Effector CD4-positive, alpha-beta T cell (primary cell): ENCODE measurements at regions not wholly inside any gene's neighbourhood (a gene's known extent, or its start where the extent isn't known, plus 50 kb on each side); places are given as distances from the start of the nearest gene placed in this dataset.

Experiments used
- DNase-seq: peaks from one replicate; pipeline ENCODE4 v3.0.0-alpha.2; 2020

- DNase-seq, result no peak
Observed at GRCh38 chr2:177090967-177091366, 121.6 kb upstream of the HNRNPA3 start.

- no peak for DNase-seq
Observed at GRCh38 chr2:177093371-177093770, 119.2 kb upstream of the HNRNPA3 start.

GRCh38 chr2:177098001-177098613, 114.5 kb upstream of the HNRNPA3 start:
- DNase-seq, result no peak

GRCh38 chr2:177101930-177102329, 110.7 kb upstream of the HNRNPA3 start:
- DNase-seq, result no peak

GRCh38 chr2:177106212-177106611, 106.4 kb upstream of the HNRNPA3 start:
- no peak for DNase-seq

- DNase-seq, result no peak
Observed at GRCh38 chr2:177108890-177109289, 103.7 kb upstream of the HNRNPA3 start.

GRCh38 chr2:177114712-177115111, 97.9 kb upstream of the HNRNPA3 start:
- no peak for DNase-seq

GRCh38 chr2:177117755-177118154, 94.8 kb upstream of the HNRNPA3 start:
- no peak for DNase-seq

- DNase-seq, result no peak
Observed at GRCh38 chr2:177118636-177119035, 94.0 kb upstream of the HNRNPA3 start.

- DNase-seq, result no peak
Observed at GRCh38 chr2:177119099-177119498, 93.5 kb upstream of the HNRNPA3 start.

- DNase-seq, result no peak
Observed at GRCh38 chr2:177123048-177123447, 89.5 kb upstream of the HNRNPA3 start.

GRCh38 chr2:177124371-177124770, 88.2 kb upstream of the HNRNPA3 start:
- no peak for DNase-seq

- no peak for DNase-seq
Observed at GRCh38 chr2:177127821-177128220, 84.8 kb upstream of the HNRNPA3 start.

GRCh38 chr2:177129610-177130009, 83.0 kb upstream of the HNRNPA3 start:
- DNase-seq, result no peak

GRCh38 chr2:177131858-177132257, 80.7 kb upstream of the HNRNPA3 start:
- no peak for DNase-seq

GRCh38 chr2:177138823-177139222, 73.8 kb upstream of the HNRNPA3 start:
- no peak for DNase-seq

GRCh38 chr2:177141866-177142265, 70.7 kb upstream of the HNRNPA3 start:
- DNase-seq, result no peak

GRCh38 chr2:177143444-177143843, 69.2 kb upstream of the HNRNPA3 start:
- no peak for DNase-seq

GRCh38 chr2:177147093-177147694, 65.4 kb upstream of the HNRNPA3 start:
- no peak for DNase-seq

- no peak for DNase-seq
Observed at GRCh38 chr2:177147834-177148445, 64.7 kb upstream of the HNRNPA3 start.

GRCh38 chr2:177148477-177149154, 64.0 kb upstream of the HNRNPA3 start:
- DNase-seq, result peak; percentile 65

- DNase-seq, result no peak
Observed at GRCh38 chr2:177149155-177149503, 63.5 kb upstream of the HNRNPA3 start.

GRCh38 chr2:177153805-177154204, 58.8 kb upstream of the HNRNPA3 start:
- DNase-seq, result no peak

GRCh38 chr2:177154809-177155208, 57.8 kb upstream of the HNRNPA3 start:
- DNase-seq, result no peak
